HG03521 (cell line): ENCODE measurements at regions not wholly inside any gene's neighbourhood (a gene's known extent, or its start where the extent isn't known, plus 50 kb on each side); places are given as distances from the start of the nearest gene placed in this dataset.

Experiments
- ATAC-seq: cut with Tn5 transposase; IDR thresholded peaks from one replicate; pipeline ENCODE4 v1.9.1; 2021; ENCODE audit warnings: mild to moderate bottlenecking, moderate library complexity; ENCODE audit not compliant: unreplicated experiment

GRCh38 chr2:37780387-37780676 lies 108.9 kb upstream of the CDC42EP3 start:
- ATAC-seq = no peak

GRCh38 chr2:37781028-37781427 lies 109.6 kb upstream of the CDC42EP3 start:
- no peak for ATAC-seq

- ATAC-seq = no peak
These were observed 110.8 kb upstream of the CDC42EP3 start for GRCh38 chr2:37782155-37782673.

GRCh38 chr2:37782721-37783371 lies 111.4 kb upstream of the CDC42EP3 start:
- no peak for ATAC-seq

- ATAC-seq = no peak
These were observed 112.1 kb upstream of the CDC42EP3 start for GRCh38 chr2:37783545-37783944.

GRCh38 chr2:37784071-37784758 lies 112.8 kb upstream of the CDC42EP3 start:
- ATAC-seq = no peak

- no peak for ATAC-seq
These were observed 113.3 kb upstream of the CDC42EP3 start for GRCh38 chr2:37784759-37785149.

GRCh38 chr2:37786191-37786698 lies 114.8 kb upstream of the CDC42EP3 start:
- no peak for ATAC-seq

- no peak for ATAC-seq
These were observed 115.4 kb upstream of the CDC42EP3 start for GRCh38 chr2:37786854-37787253.

GRCh38 chr2:37788602-37789209 lies 117.3 kb upstream of the CDC42EP3 start:
- no peak for ATAC-seq

- no peak for ATAC-seq
These were observed 118.6 kb upstream of the CDC42EP3 start for GRCh38 chr2:37790019-37790418.

GRCh38 chr2:37790462-37790861 lies 119.0 kb upstream of the CDC42EP3 start:
- ATAC-seq = no peak

GRCh38 chr2:37792366-37792765 lies 120.9 kb upstream of the CDC42EP3 start:
- ATAC-seq = no peak

- ATAC-seq = no peak
These were observed 121.6 kb upstream of the CDC42EP3 start for GRCh38 chr2:37793004-37793403.

- ATAC-seq = no peak
These were observed 123.3 kb upstream of the CDC42EP3 start for GRCh38 chr2:37794717-37795116.

- ATAC-seq = no peak
These were observed 124.0 kb upstream of the CDC42EP3 start for GRCh38 chr2:37795456-37795855.

GRCh38 chr2:37795938-37796337 lies 124.5 kb upstream of the CDC42EP3 start:
- ATAC-seq = no peak

GRCh38 chr2:37796481-37796880 lies 125.0 kb upstream of the CDC42EP3 start:
- ATAC-seq = no peak

GRCh38 chr2:37797081-37797480 lies 125.6 kb upstream of the CDC42EP3 start:
- no peak for ATAC-seq

- ATAC-seq = no peak
These were observed 126.6 kb upstream of the RMDN2 start for GRCh38 chr2:37798315-37799005.

- no peak for ATAC-seq
These were observed 124.8 kb upstream of the RMDN2 start for GRCh38 chr2:37800176-37800858.
